ENCODE measurements at regions not wholly inside any gene's neighbourhood (a gene's known extent, or its start where the extent isn't known, plus 50 kb on each side); places are given as distances from the start of the nearest gene placed in this dataset.
"Not testable (repeated sequence)": the region's sequence is repeated elsewhere in the genome, so short reads cannot be mapped to it uniquely, and the experiment has no call there.

- not testable (repeated sequence) for TF ChIP-seq CTCF (IDR thresholded peaks at IDR 0.05 in 4 of 5, conservative IDR thresholded peaks at IDR 0.05 in 1 of 5); POLR2A (IDR thresholded peaks at IDR 0.05)
Observed at GRCh38 chr19:30114095-30114494, 172.1 kb downstream of the URI1 start.

Measured in gastrocnemius medialis (tissue), 4 donors.